ENCODE measurements at regions not wholly inside any gene's neighbourhood (a gene's known extent, or its start where the extent isn't known, plus 50 kb on each side); places are given as distances from the start of the nearest gene placed in this dataset.
"Not testable (repeated sequence)": the region's sequence is repeated elsewhere in the genome, so short reads cannot be mapped to it uniquely, and the experiment has no call there.

- no peak overlapping the region for H2AFZ ChIP-seq (ENCODE audit: low read depth, low read length)
- DNase-seq (no peak), ATAC-seq (ENCODE audit: insufficient read depth, low read depth) (no peak)
- H3K27ac ChIP-seq (ENCODE audit: low read length) = no peak overlapping the region
- no peaks in the 10 kb centered on the region for H4K20me1 ChIP-seq (ENCODE audit: insufficient read depth, low read length)
- H3K4me2 ChIP-seq (ENCODE audit: insufficient read depth, low read length) = no peak overlapping the region
- H3K4me1 ChIP-seq (ENCODE audit: insufficient read depth, low read length) = no peaks in the 10 kb centered on the region
- no peaks in the 10 kb centered on the region for H3K9me3 ChIP-seq (ENCODE audit: insufficient read depth, low read length, severe bottlenecking)
- no peaks in the 10 kb centered on the region for H3K79me2 ChIP-seq (ENCODE audit: insufficient read depth, low read length)
- no peaks in the 10 kb centered on the region for H3K36me3 ChIP-seq (ENCODE audit: insufficient read depth, low read length)
- no peak for TF ChIP-seq CTCF (IDR thresholded peaks at IDR 0.05; ENCODE audit: borderline replicate concordance, extremely low read depth, low read length, poor library complexity, severe bottlenecking)
- H3K9ac ChIP-seq (ENCODE audit: low read depth, low read length) = no peak overlapping the region
- H3K27me3 ChIP-seq (ENCODE audit: insufficient read depth, low read length, poor library complexity) = no peaks in the 10 kb centered on the region
- H3K4me3 ChIP-seq (ENCODE audit: low read depth in 1 of 2, low read length in 2 of 2) = no peak overlapping the region
Observed at GRCh38 chr7:113610572-113610971, 308.2 kb downstream of the PPP1R3A start.

GRCh38 chr7:113608782-113609181 is 310.0 kb downstream of the PPP1R3A start:
- H3K27me3 ChIP-seq (ENCODE audit: insufficient read depth, low read length, poor library complexity) = no peaks in the 10 kb centered on the region
- H3K4me3 ChIP-seq (ENCODE audit: low read depth in 1 of 2, low read length in 2 of 2) = no peak overlapping the region
- H3K4me1 ChIP-seq (ENCODE audit: insufficient read depth, low read length) = no peaks in the 10 kb centered on the region
- H3K9me3 ChIP-seq (ENCODE audit: insufficient read depth, low read length, severe bottlenecking) = no peaks in the 10 kb centered on the region
- no peak overlapping the region for H2AFZ ChIP-seq (ENCODE audit: low read depth, low read length)
- TF ChIP-seq EZH2 (IDR thresholded peaks at IDR 0.05; ENCODE audit: borderline replicate concordance, low read depth, low read length, severe bottlenecking) (no peak), CTCF (IDR thresholded peaks at IDR 0.05; ENCODE audit: borderline replicate concordance, extremely low read depth, low read length, poor library complexity, severe bottlenecking) (no peak)
- H3K4me2 ChIP-seq (ENCODE audit: insufficient read depth, low read length) = no peak overlapping the region
- no peaks in the 10 kb centered on the region for H3K79me2 ChIP-seq (ENCODE audit: insufficient read depth, low read length)
- no peak overlapping the region for H3K27ac ChIP-seq (ENCODE audit: low read length)
- H4K20me1 ChIP-seq (ENCODE audit: insufficient read depth, low read length) = no peaks in the 10 kb centered on the region
- H3K9ac ChIP-seq (ENCODE audit: low read depth, low read length) = no peak overlapping the region
- no peaks in the 10 kb centered on the region for H3K36me3 ChIP-seq (ENCODE audit: insufficient read depth, low read length)
- DNase-seq = no peak
- ATAC-seq (ENCODE audit: insufficient read depth, low read depth) = no peak

DNA sequence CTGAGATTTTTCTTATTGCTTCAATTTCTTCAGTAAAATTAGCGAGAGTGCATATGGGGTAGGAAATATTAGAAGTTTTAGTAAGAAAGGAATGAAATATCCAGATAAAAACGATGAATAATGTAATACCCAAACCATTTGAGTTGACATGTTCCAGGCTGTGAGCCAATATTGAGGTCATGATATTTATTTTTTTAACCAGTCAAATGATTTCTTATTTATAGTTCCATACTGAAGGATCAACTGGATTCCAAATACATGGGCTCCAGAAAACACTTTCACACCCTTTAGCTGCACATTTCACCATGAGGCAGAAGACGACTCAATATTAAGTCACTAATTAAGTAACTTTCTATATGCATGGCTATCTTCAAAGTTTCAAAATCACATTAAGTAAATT is 312.5 kb downstream of the PPP1R3A start:
- Histone ChIP-seq H4K20me1 (ENCODE audit: insufficient read depth, low read length) (no peaks in the 10 kb centered on the region), H3K4me2 (ENCODE audit: insufficient read depth, low read length) (no peak overlapping the region), H3K27me3 (ENCODE audit: insufficient read depth, low read length, poor library complexity) (no peaks in the 10 kb centered on the region), H3K79me2 (ENCODE audit: insufficient read depth, low read length) (no peaks in the 10 kb centered on the region), H3K27ac (ENCODE audit: low read length) (no peak overlapping the region), H3K4me3 (ENCODE audit: low read depth in 1 of 2, low read length in 2 of 2) (no peak overlapping the region), H3K36me3 (ENCODE audit: insufficient read depth, low read length) (no peaks in the 10 kb centered on the region), H2AFZ (ENCODE audit: low read depth, low read length) (no peak overlapping the region), H3K9me3 (ENCODE audit: insufficient read depth, low read length, severe bottlenecking) (no peaks in the 10 kb centered on the region), H3K9ac (ENCODE audit: low read depth, low read length) (no peak overlapping the region), H3K4me1 (ENCODE audit: insufficient read depth, low read length) (no peaks in the 10 kb centered on the region)
- no peak for DNase-seq
- no peak for TF ChIP-seq CTCF (IDR thresholded peaks at IDR 0.05; ENCODE audit: borderline replicate concordance, extremely low read depth, low read length, poor library complexity, severe bottlenecking)
- TF ChIP-seq EZH2 (IDR thresholded peaks at IDR 0.05; ENCODE audit: borderline replicate concordance, low read depth, low read length, severe bottlenecking) = no peak
- ATAC-seq (ENCODE audit: insufficient read depth, low read depth) = no peak

- not testable (repeated sequence) for H3K4me3 ChIP-seq (ENCODE audit: low read depth in 1 of 2, low read length in 2 of 2); H3K27me3 ChIP-seq (ENCODE audit: insufficient read depth, low read length, poor library complexity); H2AFZ ChIP-seq (ENCODE audit: low read depth, low read length); H3K27ac ChIP-seq (ENCODE audit: low read length); H3K4me2 ChIP-seq (ENCODE audit: insufficient read depth, low read length); H3K4me1 ChIP-seq (ENCODE audit: insufficient read depth, low read length); DNase-seq; ATAC-seq (ENCODE audit: insufficient read depth, low read depth); H3K9me3 ChIP-seq (ENCODE audit: insufficient read depth, low read length, severe bottlenecking); H4K20me1 ChIP-seq (ENCODE audit: insufficient read depth, low read length); H3K79me2 ChIP-seq (ENCODE audit: insufficient read depth, low read length); H3K9ac ChIP-seq (ENCODE audit: low read depth, low read length); H3K36me3 ChIP-seq (ENCODE audit: insufficient read depth, low read length)
Observed at GRCh38 chr7:113600428-113600827, 318.4 kb downstream of the PPP1R3A start.

GRCh38 chr7:113593455-113593854 is 325.4 kb downstream of the PPP1R3A start:
- not testable (repeated sequence) for H3K4me2 ChIP-seq (ENCODE audit: insufficient read depth, low read length); H3K27me3 ChIP-seq (ENCODE audit: insufficient read depth, low read length, poor library complexity); DNase-seq; H3K9ac ChIP-seq (ENCODE audit: low read depth, low read length); H3K79me2 ChIP-seq (ENCODE audit: insufficient read depth, low read length); H2AFZ ChIP-seq (ENCODE audit: low read depth, low read length); H3K36me3 ChIP-seq (ENCODE audit: insufficient read depth, low read length); H3K27ac ChIP-seq (ENCODE audit: low read length); H3K9me3 ChIP-seq (ENCODE audit: insufficient read depth, low read length, severe bottlenecking); ATAC-seq (ENCODE audit: insufficient read depth, low read depth); H3K4me3 ChIP-seq (ENCODE audit: low read depth in 1 of 2, low read length in 2 of 2); H4K20me1 ChIP-seq (ENCODE audit: insufficient read depth, low read length); H3K4me1 ChIP-seq (ENCODE audit: insufficient read depth, low read length)

DNA sequence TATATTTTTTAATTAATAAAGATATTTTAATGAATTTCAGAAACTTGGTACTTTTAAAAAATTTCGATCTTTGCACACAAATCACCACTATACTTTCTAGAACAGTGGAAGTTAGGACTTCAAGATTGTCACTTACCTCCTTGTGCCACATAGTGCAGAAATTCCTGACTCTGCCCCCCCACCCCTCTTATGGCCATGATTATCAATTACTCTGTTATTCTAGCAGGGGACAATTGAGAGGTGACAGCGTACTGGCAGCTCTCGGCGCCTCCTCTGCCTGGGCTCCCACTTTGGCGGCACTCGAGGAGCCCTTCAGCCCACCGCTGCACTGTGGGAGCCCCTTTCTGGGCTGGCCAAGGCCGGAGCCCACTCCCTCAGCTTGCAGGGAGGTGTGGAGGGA is 325.9 kb downstream of the PPP1R3A start:
- H3K4me1 ChIP-seq (ENCODE audit: insufficient read depth, low read length); H3K4me3 ChIP-seq (ENCODE audit: low read depth in 1 of 2, low read length in 2 of 2); H3K9ac ChIP-seq (ENCODE audit: low read depth, low read length); H3K27me3 ChIP-seq (ENCODE audit: insufficient read depth, low read length, poor library complexity); H4K20me1 ChIP-seq (ENCODE audit: insufficient read depth, low read length); H3K4me2 ChIP-seq (ENCODE audit: insufficient read depth, low read length); DNase-seq; H3K27ac ChIP-seq (ENCODE audit: low read length); H3K36me3 ChIP-seq (ENCODE audit: insufficient read depth, low read length); H2AFZ ChIP-seq (ENCODE audit: low read depth, low read length); H3K79me2 ChIP-seq (ENCODE audit: insufficient read depth, low read length); H3K9me3 ChIP-seq (ENCODE audit: insufficient read depth, low read length, severe bottlenecking); ATAC-seq (ENCODE audit: insufficient read depth, low read depth): not testable (repeated sequence)

Measured in DND-41 (cell line).